RKO (cell line): ENCODE measurements at regions not wholly inside any gene's neighbourhood (a gene's known extent, or its start where the extent isn't known, plus 50 kb on each side); places are given as distances from the start of the nearest gene placed in this dataset.
"Not testable (repeated sequence)": the region's sequence is repeated elsewhere in the genome, so short reads cannot be mapped to it uniquely, and the experiment has no call there.

Experiments
- DNase-seq: peaks from one replicate; pipeline ENCODE4 v3.0.0-alpha.2; 2016; ENCODE audit warnings: low spot score

DNA sequence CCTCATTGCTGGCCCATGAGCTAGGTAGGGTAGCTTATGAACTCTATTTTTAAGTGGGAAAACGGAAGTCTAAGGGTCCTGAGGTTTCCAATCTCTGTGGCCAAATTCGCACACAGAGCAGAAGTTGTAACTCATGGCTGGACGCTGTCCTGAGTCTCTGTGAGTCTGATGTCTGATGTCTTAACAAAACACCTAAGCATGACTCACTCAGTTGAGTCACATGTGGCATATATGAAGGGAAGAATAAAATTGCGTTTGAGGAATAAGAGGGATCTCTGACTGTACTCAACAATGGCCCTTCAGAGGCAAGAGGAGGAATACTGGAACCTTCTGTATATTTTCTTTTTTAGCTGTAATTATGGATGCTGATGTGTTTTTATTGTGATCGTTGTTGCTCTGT is 569.7 kb downstream of the RIT2 start:
- peak; percentile 90 for DNase-seq

DNA sequence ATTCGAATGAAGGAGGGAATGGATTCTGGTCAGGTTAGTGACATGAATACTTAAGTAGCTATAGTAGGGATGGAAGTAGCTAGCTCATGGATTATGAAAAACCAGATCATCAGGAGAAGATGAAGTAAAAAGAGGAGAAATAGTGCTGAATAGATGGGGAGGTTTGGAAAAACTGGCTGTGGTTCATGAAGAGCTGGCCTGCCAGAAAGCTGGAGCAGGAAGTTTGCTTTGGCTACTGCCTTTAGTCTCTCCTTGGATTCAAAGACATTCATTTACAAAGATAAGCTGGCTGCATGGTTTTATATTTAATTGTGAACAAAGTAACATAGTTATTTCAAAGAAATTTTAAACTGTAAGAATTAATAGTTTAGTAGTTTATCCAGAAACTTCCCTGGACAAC is 567.0 kb downstream of the RIT2 start:
- DNase-seq: no peak

DNA sequence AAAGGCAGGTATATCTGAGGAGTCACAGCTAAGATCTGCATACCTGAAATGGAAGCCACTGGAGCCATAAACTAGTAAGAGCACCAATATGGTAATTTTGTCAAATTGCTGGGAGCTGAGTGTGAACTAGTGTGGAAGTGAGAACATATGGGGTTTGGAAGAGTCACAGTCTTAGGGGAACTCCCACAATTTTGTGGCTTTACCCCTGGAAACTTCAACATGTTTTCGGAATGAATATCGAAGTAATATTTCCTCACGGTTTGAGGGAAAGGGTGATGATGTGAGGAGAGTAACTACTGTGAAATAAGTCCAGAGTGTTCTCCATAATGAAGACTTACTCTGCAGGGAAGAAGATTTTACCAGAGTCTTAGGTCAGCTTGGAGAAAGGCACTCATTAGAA is 565.9 kb downstream of the RIT2 start:
- DNase-seq: no peak

DNA sequence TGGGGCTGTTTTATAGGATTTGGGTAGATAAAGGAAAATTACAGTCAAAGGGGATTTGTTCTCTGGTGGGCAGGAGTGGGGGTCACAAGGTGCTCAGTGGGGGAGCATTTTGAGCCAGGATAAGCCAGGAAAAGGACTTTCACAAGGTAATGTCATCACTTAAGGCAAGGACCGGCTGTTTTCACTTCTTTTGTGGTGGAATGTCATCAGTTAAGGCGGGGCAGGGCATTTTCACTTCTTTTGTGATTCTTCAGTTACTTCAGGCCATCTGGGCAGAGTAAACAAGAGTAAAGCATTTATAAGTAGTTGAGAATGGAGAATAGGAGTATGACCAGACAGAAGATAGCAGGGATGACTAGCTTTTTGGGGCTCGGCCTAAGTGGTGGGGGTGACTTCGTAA is 562.9 kb downstream of the RIT2 start:
- DNase-seq: not testable (repeated sequence)

DNA sequence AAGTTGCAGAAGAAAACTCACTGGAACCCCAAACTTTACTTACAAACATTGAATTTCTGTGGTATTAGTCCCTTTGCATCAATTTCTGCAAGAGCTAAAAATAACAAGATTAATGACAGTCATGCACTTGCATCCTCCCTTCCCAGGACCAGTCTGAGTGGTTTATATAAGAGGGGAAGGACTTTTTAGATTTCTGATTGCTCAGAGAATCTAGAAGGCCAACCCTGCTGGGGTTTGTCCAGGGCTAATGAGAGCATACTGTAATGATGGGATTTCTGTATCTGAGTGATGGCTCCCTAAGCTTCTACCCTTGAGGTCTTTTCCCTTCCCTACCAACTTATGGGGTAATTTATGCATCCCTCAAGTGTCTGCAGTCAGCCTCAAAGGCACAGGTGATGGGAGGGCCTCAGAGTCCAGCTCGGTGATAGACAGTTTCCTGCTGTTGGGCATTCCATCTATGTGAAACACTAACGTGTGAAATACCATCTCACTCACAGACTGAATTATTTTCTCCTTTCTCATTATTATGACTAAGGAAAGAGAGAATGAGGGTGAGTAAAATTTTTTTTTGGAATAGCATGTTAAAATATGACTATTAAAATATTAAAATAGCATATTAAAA is 556.3 kb downstream of the RIT2 start:
- no peak for DNase-seq

DNA sequence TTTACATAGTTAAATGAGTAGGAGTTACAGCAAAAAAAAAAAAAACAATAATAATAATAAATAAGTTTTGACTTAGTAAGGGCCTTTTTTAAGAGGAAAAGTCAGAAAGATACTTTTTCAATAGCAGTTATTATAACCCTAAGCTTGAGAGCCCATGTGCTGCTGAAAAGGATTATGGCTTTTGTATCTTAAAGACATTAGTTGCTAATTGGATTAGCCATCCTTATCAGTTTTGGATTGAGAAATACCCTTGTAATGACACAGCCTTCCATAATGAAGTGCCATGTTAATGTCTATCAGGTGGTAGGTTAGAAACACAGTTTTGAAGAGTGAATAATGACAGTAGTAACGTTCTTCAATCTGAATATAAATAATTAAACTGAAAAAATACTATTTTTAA is 554.0 kb downstream of the RIT2 start:
- DNase-seq: no peak

DNA sequence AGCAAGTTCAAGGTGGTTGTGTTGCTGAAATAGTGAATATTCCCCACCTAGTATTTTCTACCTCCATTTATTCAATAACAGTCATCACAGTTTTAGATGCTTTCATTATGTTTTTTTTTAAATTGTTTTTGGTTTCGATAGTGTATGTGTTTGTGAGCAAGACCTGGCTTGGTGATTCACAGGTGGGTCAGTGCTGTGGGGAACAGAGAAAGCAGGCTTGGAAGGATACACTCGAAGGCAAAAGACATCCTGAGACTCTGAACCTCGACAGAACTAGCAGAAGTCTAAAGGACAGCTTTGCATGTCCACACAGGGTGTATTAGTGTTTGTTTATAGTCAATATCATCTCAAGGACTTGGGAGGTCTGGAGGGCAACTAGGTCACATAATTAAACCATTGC is 551.5 kb downstream of the RIT2 start:
- no peak for DNase-seq

DNA sequence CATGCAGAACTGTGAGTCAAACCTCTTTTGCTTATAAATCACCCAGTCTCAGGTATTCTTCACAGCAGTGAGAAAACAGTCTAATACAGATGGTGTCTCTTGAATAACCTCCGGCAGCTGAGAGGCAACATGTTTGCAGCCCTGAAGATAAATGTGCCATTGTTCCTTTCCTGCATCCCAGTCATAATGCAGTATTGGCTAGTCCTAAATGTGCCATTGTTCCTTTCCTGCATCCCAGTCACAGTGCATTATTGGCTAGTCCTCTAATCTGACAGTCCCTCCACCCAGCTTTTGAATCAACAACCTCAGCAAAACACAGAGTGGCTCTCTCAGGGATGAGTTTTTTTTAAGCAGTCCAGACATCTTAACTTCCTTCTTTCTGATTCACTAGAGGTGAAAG is 550.7 kb downstream of the RIT2 start:
- no peak for DNase-seq

DNA sequence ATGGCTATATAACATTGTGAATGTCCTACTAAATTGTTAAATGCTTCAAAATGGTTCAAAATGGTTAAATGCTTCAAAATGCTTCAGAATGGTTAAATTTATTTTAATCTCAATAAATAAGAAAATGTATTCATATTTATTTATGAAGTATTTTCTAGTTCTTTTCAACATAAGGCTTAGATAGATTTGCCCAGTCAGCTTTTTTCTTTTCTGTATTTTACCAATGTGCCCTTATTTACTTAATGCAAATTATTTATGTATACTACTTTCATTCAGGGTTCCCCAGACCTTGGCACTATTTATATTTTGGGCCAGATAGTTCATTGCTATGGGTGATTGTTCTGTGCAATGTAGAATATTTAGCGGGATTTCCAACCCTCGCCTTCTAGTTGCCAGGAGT is 546.7 kb downstream of the RIT2 start:
- DNase-seq: no peak

DNA sequence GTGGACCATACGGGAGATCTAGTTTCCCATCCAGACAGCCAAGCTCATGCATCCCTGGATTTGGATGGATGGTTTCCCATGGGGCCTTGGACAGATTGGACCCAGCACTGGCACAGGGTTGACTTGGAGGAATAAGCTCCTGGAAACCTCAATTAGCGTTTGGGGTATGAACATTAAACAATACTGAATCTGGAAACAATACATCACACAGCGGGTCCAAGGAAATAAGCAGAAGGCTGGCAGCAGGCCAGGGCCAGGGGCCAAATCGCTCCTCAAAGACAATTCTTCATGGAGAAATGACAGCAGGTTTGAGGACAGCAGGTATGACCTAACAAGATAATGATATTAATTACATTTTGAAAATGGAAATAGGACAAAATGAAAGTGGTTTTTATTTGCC is 540.6 kb downstream of the RIT2 start:
- DNase-seq: no peak

DNA sequence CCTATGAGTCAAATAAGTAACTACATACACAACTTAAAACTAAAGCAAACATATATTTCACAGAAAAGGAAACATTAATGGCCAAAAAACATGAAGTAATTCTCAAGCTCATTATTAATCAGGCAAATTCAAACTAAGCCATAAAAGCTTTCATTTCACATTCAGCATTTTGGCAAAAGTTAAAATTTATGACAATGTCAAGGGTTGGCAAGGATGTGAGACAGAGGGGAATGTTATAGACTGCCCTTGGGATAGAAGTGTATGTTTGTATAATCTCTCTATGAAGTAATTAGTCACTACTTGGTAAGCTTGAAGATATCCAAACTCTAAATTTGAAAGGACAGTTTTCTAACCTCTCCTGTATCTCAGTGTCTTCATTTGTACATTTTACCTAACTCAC is 539.4 kb downstream of the RIT2 start:
- no peak for DNase-seq

DNA sequence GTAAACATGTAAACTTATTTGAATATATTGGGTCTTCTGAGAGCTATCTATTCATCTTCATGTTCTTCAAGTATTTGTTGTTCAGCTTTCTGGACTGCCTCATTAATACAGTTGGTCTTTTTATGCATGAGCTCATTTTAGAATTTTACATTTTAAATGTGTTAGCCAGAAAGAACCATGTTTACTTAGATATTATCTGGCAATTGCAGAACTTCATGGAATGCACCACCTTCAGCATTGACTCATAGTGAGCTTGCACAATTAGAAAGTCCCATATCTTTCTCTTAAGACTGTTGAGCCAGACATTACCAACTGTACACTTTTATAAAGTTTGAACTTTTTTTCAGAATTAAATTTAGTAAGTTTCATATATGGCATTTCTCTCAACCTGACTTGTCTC is 536.7 kb downstream of the RIT2 start:
- DNase-seq: no peak

DNA sequence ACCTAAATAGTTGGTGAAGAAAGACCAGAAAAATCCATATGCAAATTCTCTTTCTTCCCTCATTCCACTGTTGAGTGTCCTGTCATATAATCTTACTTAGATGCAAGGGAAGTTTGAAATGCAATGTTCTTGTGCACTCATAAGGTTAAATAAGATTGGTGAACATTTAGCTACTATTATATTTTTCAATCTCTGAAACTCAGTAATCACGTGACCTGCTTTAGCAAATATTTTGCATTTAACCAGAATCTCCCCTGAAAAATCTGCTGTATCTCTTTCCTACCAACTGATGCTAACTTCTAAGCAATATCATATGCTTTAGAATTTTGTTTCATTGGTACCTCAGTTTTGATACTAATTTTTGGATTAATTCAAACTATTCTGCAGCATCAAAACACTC is 533.2 kb downstream of the RIT2 start:
- no peak for DNase-seq

DNA sequence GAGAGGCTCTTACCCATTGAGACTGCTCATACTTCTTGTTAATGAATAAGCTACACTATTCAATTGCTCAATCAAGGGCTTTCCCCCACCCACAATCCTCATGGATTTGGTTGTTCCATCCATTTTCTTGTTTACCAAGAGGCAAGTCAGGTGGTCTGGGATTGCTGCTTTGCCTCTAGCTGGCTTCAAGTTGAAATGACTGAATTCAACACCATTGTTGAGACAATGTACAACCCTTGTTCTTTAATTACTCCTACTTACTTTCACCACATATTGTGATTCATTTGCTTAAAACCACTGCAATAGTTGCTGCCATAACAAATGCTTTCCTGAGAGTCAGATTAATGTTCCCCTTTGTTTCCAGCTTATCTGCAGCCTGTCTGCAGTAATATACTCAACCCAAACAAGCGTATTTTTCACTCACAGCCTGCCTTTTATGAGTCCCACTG is 532.2 kb downstream of the RIT2 start:
- DNase-seq: no peak

DNA sequence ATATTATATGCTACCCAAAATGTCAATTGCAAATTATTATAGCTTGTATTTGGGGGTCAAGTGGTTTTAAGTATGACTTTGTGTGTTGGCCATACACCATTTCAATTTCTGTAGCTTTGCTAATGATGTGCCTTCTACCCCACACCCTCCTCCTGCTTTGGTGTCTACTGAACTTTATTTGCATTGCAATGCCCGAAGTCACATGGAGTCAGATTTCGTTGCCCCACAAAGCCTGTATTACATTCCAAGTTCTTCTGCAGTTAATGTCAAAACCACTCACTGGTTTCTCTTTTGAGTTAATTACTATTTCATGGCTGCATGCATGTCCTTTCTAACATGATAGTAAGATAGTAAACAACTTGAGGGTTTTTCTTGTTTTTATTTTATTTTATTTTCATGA is 528.9 kb downstream of the RIT2 start:
- DNase-seq: no peak

DNA sequence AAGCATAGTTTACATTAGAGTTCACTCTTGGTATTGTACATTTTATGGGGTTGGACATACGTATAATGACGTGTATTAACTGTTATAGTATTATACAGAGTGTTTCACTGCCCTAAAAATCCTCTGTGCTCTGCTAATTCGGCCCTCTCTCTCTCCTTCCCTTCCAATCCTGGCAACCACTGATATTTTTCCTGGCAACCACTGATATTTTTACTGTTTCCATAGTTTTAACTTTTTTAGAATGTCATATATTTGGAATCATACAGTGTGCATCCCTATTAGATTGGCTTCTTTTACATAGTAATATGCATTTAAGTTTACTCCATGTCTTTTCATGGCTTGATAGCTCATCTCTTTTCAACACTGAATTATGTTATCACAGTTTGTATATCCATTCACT is 526.7 kb downstream of the RIT2 start:
- no peak for DNase-seq

DNA sequence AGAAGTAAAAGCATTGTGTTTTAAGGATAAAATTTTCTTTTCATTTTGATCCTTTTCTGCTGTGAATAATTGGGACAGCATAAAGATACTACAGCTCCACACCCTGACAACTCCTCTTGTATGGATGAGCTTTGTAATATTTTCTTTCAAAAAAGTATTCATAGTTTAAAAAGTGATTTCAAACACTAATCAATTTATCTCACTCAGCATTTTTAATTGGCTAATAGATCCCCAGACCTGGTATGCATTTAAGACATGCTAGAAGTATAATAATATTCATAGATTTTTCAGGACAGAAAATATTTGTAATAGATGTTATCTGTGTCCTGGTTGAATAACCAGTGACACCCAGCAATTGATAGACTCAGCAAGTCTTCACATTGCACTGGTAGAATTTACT is 510.7 kb downstream of the RIT2 start:
- DNase-seq: no peak

DNA sequence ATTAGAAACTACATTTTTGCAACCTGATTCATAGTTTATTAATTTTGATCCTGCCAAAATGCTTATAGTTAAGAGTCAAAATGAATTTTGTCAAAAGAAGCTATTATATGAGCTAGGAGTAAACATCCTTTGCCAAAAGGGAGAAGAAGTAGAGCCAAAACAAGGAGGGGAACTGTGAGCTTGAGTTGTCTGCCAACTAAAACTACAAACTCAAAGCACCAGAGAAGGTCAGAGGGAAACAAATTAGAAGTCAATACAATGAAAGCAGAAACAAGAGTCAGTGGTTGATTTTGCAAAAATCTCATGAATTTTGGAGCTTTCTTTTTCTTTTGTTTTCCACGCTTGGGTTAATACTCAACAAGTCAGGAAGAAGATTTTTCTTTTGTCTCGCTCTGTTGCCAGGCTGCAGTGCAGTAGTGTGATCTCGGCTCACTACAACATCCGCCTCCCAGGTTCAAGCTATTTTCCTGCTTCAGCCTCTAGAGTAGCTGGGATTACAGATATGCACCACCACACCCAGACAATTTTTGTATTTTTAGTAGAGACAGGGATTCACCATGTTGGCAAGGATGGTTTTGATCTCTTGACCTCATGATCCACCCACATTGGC is 508.5 kb downstream of the RIT2 start:
- DNase-seq: no peak

DNA sequence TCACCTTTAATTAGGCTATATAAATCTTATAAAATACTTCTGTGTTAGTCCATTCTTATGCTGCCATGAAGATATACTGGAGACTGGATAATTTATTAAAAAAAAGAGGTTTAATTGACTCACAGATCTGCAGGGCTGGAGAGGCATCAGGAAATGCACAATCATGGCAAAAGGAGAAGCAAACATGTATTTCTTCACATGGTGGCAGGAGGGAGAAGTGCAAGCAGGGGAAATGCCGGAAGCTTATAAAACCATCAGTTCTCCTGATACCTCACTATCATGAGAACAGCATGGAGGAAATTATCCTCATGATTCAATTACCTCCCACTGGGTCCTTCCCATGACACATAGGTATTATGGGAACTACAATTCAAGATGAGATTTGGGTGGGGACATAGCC is 504.4 kb downstream of the RIT2 start:
- no peak for DNase-seq

DNA sequence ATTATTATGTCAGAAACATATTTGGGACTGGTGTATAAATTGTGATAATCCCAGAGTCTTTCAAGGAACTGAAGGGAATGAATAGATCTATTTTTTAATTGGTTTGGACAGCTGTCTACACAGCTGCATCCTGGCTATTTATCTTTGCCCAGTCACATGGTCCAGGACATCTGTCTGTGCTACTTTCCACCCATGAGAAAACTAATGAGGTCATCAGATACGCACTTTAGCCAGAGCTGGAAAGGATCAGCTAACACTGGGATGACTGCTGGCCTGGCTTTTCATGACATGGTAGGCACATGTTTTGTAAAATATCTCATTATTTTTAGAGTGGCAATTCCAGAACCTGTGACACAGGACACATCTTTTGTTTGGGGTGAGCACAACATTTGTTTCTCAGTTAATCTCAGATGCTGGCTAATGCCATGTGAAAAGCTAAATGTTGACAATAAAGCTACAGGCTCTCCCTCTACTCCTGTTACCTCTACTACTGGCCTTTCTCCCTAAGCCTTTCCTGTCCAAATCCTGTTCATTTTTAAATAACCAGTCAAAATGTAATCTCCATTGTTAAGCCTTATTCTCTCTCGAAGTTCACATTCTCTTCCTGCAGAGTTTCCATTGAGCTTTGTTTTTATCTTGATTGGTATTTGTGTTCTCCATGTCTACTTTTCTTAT is 500.7 kb downstream of the RIT2 start:
- DNase-seq: no peak

DNA sequence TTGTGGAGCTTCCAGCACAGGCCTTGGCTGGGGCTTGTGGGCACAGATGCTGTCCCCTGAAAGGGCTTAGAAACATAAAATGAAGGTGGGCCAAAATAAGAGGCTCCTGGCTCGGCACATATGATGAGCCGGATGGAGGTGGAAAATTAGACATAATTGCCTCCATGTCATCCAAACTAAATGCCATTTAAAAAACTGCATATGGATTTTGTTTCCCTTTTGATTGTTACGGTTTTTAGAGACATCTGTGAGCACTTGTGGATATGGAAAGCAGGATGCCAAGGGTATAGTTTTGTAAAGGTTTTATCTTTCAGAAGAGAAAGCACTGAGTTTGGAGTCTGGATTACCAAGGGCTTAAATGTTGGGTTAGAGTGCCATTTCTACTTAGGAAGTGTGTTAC is 498.3 kb downstream of the RIT2 start:
- no peak for DNase-seq

DNA sequence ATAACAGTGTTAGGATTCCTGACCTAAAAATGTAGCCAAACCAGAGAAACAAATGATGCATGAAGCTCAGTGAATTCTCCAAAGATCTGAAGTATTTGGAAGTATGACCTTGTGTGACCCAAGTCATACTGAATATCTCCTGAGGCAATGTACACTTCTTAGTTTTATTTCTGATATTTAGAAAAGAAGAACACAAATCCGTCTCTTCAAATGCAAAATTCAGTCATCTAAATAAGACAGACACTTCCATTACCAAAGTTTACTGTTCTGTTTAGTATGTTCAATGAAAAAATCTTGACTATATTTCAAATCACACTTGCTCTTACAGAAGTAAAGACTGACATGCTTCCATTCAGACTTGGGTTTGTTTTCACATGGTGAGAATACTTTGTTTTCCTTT is 495.7 kb downstream of the RIT2 start:
- DNase-seq: no peak

DNA sequence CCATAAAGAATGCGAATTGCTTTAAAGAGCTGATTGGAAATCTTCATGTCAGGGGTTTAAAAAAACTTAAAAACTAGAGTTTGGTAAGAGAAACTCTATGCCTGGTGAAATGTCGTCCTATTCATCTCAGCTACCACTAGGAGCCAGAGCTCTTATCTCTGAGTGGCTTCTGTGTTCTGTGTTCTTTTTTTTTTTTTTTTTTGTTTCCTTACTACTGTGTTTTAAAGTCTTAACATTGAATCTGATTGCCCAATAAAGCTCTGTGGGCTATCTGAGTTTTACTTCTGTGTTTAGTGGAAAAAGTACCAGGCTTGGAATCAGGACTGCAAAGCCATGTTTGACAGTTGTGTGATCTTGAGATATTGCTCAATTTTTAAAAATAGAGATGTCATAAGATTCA is 494.8 kb downstream of the RIT2 start:
- no peak for DNase-seq

DNA sequence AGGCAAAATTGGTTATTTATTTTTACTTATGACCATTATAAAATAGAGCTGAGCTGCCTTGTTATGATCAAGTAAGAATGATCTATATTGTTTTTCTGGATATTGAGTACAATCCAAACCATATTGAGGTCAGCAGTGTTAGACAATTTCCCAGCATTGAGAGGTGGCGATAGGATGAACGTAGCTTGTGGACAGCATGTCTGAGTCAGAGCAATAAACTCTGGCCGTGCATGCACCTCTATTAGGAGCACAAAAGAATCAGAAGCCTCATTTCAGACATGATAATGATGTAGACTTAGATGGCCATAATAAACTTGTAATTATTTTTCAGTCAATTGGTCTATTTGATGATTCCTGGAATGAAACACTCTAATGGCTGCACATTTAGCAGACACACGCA is 491.6 kb downstream of the RIT2 start:
- DNase-seq: no peak
